ENCODE measurements at regions not wholly inside any gene's neighbourhood (a gene's known extent, or its start where the extent isn't known, plus 50 kb on each side); places are given as distances from the start of the nearest gene placed in this dataset.

GRCh38 chr6:6857528-6857927 lies 250.2 kb upstream of the RREB1 start:
- H3K4me1 ChIP-seq (ENCODE audit: control insufficient read depth in 1 of 2, insufficient read depth in 2 of 2, low read depth in 1 of 2, low read length in 1 of 2): peaks cover 0 to 4% of the 10 kb centered on the region in 2 experiments; a peak in 2 of 4 replicates
- H3K36me3 ChIP-seq (replicated peaks in 1 of 2; ENCODE audit: control insufficient read depth in 1 of 2, insufficient read depth in 2 of 2, low read length in 1 of 2): no peaks in the 10 kb centered on the region
- H3K27ac ChIP-seq (ENCODE audit: low read depth in 2 of 2, low read length in 1 of 2): no peak overlapping the region
- no peak for TF ChIP-seq RFX5 (IDR thresholded peaks at IDR 0.05; ENCODE audit: low read length)
- no peak for TF ChIP-seq REST (IDR thresholded peaks at IDR 0.05; ENCODE audit: low read depth, low read length)
- no peak for TF ChIP-seq FOXM1 (IDR thresholded peaks at IDR 0.05; ENCODE audit: low read depth)
- no peak for TF ChIP-seq ZBTB33 (IDR thresholded peaks at IDR 0.05; ENCODE audit: borderline replicate concordance, low read depth)
- ChIA-PET CTCF (no interaction called here), POLR2A (no interaction called here)
- H3K9me3 ChIP-seq: no peaks in the 10 kb centered on the region
- no peaks in the 10 kb centered on the region for H3F3A ChIP-seq (replicated peaks; ENCODE audit: insufficient read depth)
- no peaks in the 10 kb centered on the region for H3K27me3 ChIP-seq (ENCODE audit: insufficient read depth)
- 21% methylated on average over 5 of the region's 5 CpGs for WGBS (ENCODE audit: low lambda C conversion rate)
- H3K9ac ChIP-seq: no peak overlapping the region
- no peaks in the 10 kb centered on the region for H4K20me1 ChIP-seq (ENCODE audit: insufficient read depth)
- DNase-seq: no peak
- no peak overlapping the region for H2AFZ ChIP-seq (ENCODE audit: low read depth)
- H3K4me2 ChIP-seq: no peak overlapping the region
- H3K4me3 ChIP-seq (ENCODE audit: low read depth in 2 of 2, low read length in 1 of 2): no peak overlapping the region
- H3K9me2 ChIP-seq: no peaks in the 10 kb centered on the region
- H3K79me2 ChIP-seq (ENCODE audit: insufficient read depth): no peaks in the 10 kb centered on the region

- DNase-seq: no peak
- Histone ChIP-seq H3K4me3 (ENCODE audit: low read depth in 2 of 2, low read length in 1 of 2) (no peak overlapping the region), H3K9me2 (no peaks in the 10 kb centered on the region), H4K20me1 (ENCODE audit: insufficient read depth) (no peaks in the 10 kb centered on the region), H3K27me3 (ENCODE audit: insufficient read depth) (no peaks in the 10 kb centered on the region), H2AFZ (ENCODE audit: low read depth) (no peak overlapping the region), H3K4me1 (ENCODE audit: control insufficient read depth in 1 of 2, insufficient read depth in 2 of 2, low read depth in 1 of 2, low read length in 1 of 2) (peaks cover 0 to 4% of the 10 kb centered on the region in 2 experiments; a peak in 2 of 4 replicates), H3K9ac (no peak overlapping the region), H3K4me2 (no peak overlapping the region), H3K9me3 (no peaks in the 10 kb centered on the region), H3F3A (replicated peaks; ENCODE audit: insufficient read depth) (no peaks in the 10 kb centered on the region), H3K36me3 (replicated peaks in 1 of 2; ENCODE audit: control insufficient read depth in 1 of 2, insufficient read depth in 2 of 2, low read length in 1 of 2) (no peaks in the 10 kb centered on the region), H3K27ac (ENCODE audit: low read depth in 2 of 2, low read length in 1 of 2) (no peak overlapping the region), H3K79me2 (ENCODE audit: insufficient read depth) (no peaks in the 10 kb centered on the region)
- 50% methylated on average over 12 of the region's 12 CpGs for WGBS (ENCODE audit: low lambda C conversion rate)
- CTCF ChIA-PET: no interaction called here
- TF ChIP-seq ZBTB33 (IDR thresholded peaks at IDR 0.05; ENCODE audit: borderline replicate concordance, low read depth) (no peak), MEF2A (IDR thresholded peaks at IDR 0.05; ENCODE audit: borderline replicate concordance, low read depth) (no peak), EP300 (IDR thresholded peaks at IDR 0.05; ENCODE audit: borderline replicate concordance in 1 of 2, low read depth in 1 of 2, low read length in 1 of 2) (no peak), FOSL2 (IDR thresholded peaks at IDR 0.05; ENCODE audit: borderline replicate concordance, low read depth) (no peak), TEAD4 (IDR thresholded peaks at IDR 0.05; ENCODE audit: borderline replicate concordance, insufficient read depth) (no peak), PBX3 (IDR thresholded peaks at IDR 0.05) (no peak), SIN3A (IDR thresholded peaks at IDR 0.05; ENCODE audit: borderline replicate concordance, low read depth, low read length) (no peak), USF2 (IDR thresholded peaks at IDR 0.05; ENCODE audit: borderline replicate concordance, low read depth, low read length) (no peak), POLR2AphosphoS5 (IDR thresholded peaks at IDR 0.05; ENCODE audit: low read depth, low read length) (no peak), RFX5 (IDR thresholded peaks at IDR 0.05; ENCODE audit: low read length) (no peak), TAF1 (IDR thresholded peaks at IDR 0.05; ENCODE audit: borderline replicate concordance, low read depth, low read length) (no peak)
- POLR2A ChIA-PET: no interaction called here
These were observed 249.2 kb upstream of the RREB1 start for GRCh38 chr6:6858533-6858982.

All from SK-N-SH (cell line).